Fibroblast of lung (primary cell): ENCODE measurements at regions not wholly inside any gene's neighbourhood (a gene's known extent, or its start where the extent isn't known, plus 50 kb on each side); places are given as distances from the start of the nearest gene placed in this dataset.

Source experiments
- CTCF ChIP-seq, 2 donors: IDR thresholded peaks in 1 of 2; conservative IDR thresholded peaks in 1 of 2; 1 replicate in 1 of 2; 2 replicates in 1 of 2; pipeline ENCODE4 v1.5.1; 2011 to 2012; ENCODE audit warnings: low read length in 2 of 2, control low read depth in 1 of 2, inconsistent platforms in 1 of 2, low read depth in 1 of 2, mild to moderate bottlenecking in 1 of 2
- EZH2 ChIP-seq: IDR thresholded peaks from 2 replicates; pipeline ENCODE4 v1.5.1; 2012; ENCODE audit warnings: low read length, control low read depth, mild to moderate bottlenecking; ENCODE audit errors: missing control alignments

GRCh38 chr5:167999182-167999581, 292.3 kb upstream of the WWC1 start:
- TF ChIP-seq CTCF (conservative IDR thresholded peaks at IDR 0.05 in 1 of 2, IDR thresholded peaks at IDR 0.05 in 1 of 2; ENCODE audit: low read depth in 1 of 2, low read length in 2 of 2) (no peak), EZH2 (no peak)
